ACC112 (cell line): ENCODE measurements at regions not wholly inside any gene's neighbourhood (a gene's known extent, or its start where the extent isn't known, plus 50 kb on each side); places are given as distances from the start of the nearest gene placed in this dataset.
"Not testable (repeated sequence)": the region's sequence is repeated elsewhere in the genome, so short reads cannot be mapped to it uniquely, and the experiment has no call there.

ENCODE experiments used
- H2AFZ ChIP-seq: fragments of 200-600 bp; sonication (generic); one replicate; pipeline ENCODE4 v1.6.0; 2017; ENCODE audit warnings: antibody characterized with exemption, low read length; ENCODE audit not compliant: unreplicated experiment
- H3K27ac ChIP-seq: fragments of 200-600 bp; sonication (generic); 2 replicates; pipeline ENCODE4 v1.5.1; 2014; ENCODE audit warnings: low read depth, mild to moderate bottlenecking, antibody characterized with exemption, low read length, moderate library complexity
- H3K27me3 ChIP-seq: fragments of 200-600 bp; sonication (generic); 2 replicates; pipeline ENCODE4 v1.6.1; 2014; ENCODE audit warnings: mild to moderate bottlenecking, antibody characterized with exemption, low read length, moderate library complexity, mixed read lengths; ENCODE audit not compliant: insufficient read depth
- H3K36me3 ChIP-seq: fragments of 200-600 bp; sonication (generic); 2 replicates; pipeline ENCODE4 v1.6.1; 2016; ENCODE audit warnings: mild to moderate bottlenecking, antibody characterized with exemption, low read length, moderate library complexity, mixed read lengths; ENCODE audit not compliant: insufficient read depth
- H3K4me1 ChIP-seq: fragments of 200-600 bp; sonication (generic); one replicate; pipeline ENCODE4 v1.6.1; 2016; ENCODE audit warnings: low read length, mixed read lengths; ENCODE audit not compliant: insufficient read depth, unreplicated experiment, control insufficient read depth
- H3K4me3 ChIP-seq: fragments of 200-600 bp; sonication (generic); 2 replicates; pipeline ENCODE4 v1.5.1; 2014; ENCODE audit warnings: mild to moderate bottlenecking, low read depth, low read length
- H3K79me2 ChIP-seq: fragments of 200-600 bp; sonication (generic); one replicate; pipeline ENCODE4 v1.6.0; 2016; ENCODE audit warnings: low read length; ENCODE audit not compliant: control insufficient read depth, unreplicated experiment, insufficient read depth

DNA sequence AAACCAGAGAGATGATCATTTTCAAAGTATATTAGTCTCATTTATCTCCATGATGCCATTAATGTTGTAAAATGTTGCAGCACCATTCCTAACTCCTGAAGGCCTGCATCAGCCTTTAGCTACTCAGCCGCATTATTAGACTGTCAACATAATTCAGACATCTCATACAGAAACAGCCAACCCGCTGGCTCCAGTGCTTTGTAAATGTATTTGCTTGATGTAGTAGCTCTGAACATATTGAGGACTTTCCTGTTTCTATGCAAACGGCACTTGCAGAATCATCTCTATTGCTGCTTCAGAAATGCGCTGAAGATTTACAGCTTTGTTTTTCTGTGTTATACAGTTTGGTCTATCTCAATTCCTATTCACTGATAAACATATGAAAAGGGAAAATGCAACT lies 372.2 kb downstream of the DSEL start:
- H3K36me3 ChIP-seq: no peaks in the 10 kb centered on the region
- H3K4me1 ChIP-seq: no peaks in the 10 kb centered on the region
- no peak overlapping the region for H3K4me3 ChIP-seq
- no peak overlapping the region for H3K27ac ChIP-seq
- H3K27me3 ChIP-seq: no peaks in the 10 kb centered on the region
- H3K79me2 ChIP-seq: no peaks in the 10 kb centered on the region
- no peak overlapping the region for H2AFZ ChIP-seq

DNA sequence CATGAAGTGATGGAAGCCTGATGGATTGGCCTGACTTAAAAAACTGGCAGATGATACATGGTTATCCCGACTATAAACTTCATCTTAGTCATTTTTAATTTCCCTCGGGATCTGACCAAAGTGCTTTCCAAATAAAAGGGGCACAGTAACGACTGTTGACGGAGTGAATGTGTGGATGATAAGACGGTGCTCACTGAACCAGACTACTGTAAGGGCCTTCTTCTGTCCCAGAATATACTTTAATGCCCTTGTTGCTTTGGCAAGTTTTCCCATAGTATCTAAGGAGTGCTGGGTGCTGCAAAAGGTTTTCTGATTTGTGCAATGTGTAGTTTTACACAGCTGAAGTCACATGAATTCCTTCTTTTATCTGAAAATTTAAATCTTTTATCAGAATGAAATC lies 373.5 kb downstream of the DSEL start:
- Histone ChIP-seq H3K36me3 (no peaks in the 10 kb centered on the region), H3K4me1 (no peaks in the 10 kb centered on the region), H3K27me3 (no peaks in the 10 kb centered on the region), H3K27ac (no peak overlapping the region), H3K79me2 (no peaks in the 10 kb centered on the region), H2AFZ (peak overlapping the region; percentile 45), H3K4me3 (no peak overlapping the region)

DNA sequence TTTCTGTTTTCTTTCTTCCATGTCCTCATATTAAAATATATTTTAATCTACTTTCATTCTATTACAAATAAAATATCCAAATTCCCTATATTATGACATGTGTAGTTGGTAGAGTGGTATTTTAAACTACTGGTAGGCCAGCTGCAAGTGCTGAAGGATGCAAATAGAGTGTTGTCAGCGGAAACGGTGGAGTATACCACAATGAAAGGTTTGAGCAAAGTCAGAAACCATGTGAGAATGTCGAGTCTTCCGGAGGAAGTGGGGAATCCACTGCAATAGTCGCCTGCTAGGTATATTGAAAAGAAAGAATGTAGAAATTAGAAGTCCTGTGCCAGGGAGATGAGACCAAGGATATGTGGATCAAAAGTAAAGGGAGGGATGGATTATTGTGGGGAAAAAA lies 373.9 kb downstream of the DSEL start:
- H3K27ac ChIP-seq: no peak overlapping the region
- no peaks in the 10 kb centered on the region for H3K79me2 ChIP-seq
- no peaks in the 10 kb centered on the region for H3K4me1 ChIP-seq
- H3K27me3 ChIP-seq: no peaks in the 10 kb centered on the region
- H3K4me3 ChIP-seq: no peak overlapping the region
- no peak overlapping the region for H2AFZ ChIP-seq
- H3K36me3 ChIP-seq: no peaks in the 10 kb centered on the region

DNA sequence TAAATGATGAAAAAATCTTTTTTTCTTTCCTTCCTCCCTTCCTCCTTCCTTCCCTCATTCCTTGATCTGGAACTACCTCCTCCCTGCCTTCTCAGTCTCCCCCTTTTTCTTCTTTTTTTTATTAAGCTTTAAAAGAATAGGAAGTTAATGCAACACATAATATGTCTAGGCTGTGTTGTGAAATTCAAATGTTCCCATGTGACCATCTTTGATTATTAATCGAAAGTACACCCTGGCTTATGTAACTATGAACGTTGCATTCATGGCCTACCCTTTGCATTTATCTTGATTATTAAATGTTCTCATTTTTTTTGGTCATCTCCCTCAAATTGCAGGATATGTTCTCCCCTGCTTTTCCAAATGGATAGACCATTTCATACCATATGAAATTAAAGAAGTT lies 376.0 kb downstream of the DSEL start:
- H3K4me3 ChIP-seq: no peak overlapping the region
- no peaks in the 10 kb centered on the region for H3K4me1 ChIP-seq
- no peaks in the 10 kb centered on the region for H3K36me3 ChIP-seq
- no peak overlapping the region for H2AFZ ChIP-seq
- no peaks in the 10 kb centered on the region for H3K79me2 ChIP-seq
- no peak overlapping the region for H3K27ac ChIP-seq
- H3K27me3 ChIP-seq: no peaks in the 10 kb centered on the region

DNA sequence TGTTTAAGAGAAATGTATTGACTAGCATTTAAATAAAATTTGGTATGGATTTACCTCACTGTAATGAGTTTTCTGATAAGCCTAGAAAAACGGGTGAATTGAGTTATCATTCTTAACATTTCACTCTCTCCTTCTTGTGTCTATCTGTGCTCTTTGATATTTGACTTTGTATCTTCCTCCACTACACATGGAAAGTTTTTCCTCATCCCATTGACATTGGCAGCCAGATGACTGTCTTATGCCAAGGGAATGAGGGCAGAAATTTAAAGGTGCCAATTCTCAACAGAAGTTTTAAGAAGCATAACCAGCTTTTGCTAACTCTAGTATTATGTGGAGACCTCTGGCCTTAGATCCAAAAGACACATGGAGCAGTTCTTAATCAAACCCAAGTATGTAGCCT lies 376.6 kb downstream of the DSEL start:
- no peaks in the 10 kb centered on the region for H3K36me3 ChIP-seq
- H2AFZ ChIP-seq: no peak overlapping the region
- H3K27me3 ChIP-seq: no peaks in the 10 kb centered on the region
- H3K79me2 ChIP-seq: no peaks in the 10 kb centered on the region
- no peak overlapping the region for H3K27ac ChIP-seq
- no peaks in the 10 kb centered on the region for H3K4me1 ChIP-seq
- H3K4me3 ChIP-seq: no peak overlapping the region

DNA sequence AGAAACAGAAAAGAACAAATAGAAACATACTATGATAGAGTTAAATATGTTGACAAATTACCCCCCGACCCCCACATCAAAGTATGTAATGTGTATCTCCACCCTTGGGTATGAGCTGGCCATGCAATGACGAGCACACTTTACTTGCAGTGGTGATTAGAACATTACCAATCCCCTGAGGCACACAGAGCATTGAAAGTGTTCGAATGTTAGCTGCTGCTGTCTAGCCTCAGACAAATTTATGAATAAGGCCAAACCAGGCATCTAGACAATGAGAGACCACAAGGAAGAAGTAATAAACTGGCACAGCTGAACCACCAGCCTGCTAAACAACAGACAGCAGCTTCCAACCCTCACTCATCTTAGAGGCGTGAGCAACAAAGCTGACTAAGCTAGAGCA lies 380.5 kb downstream of the DSEL start:
- H3K79me2 ChIP-seq: no peaks in the 10 kb centered on the region
- no peaks in the 10 kb centered on the region for H3K4me1 ChIP-seq
- no peak overlapping the region for H2AFZ ChIP-seq

DNA sequence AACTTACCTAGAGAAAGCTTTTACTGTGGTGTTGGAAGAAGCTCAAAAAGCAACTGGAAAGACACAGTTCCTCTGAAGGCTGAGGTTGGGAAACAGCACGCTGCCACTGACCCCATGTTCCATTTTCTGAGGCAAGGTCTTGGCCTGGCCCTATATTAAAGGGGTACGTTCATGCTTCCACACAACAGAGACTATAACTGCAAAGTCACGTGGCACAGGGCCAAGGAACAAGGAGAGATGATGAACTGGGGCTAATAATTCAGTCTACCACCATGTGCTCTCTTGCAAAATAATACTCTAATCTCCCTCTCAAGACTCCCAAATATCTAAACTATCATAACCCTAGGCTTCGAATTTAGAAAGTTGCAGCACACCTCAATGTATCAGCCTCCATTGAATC lies 381.6 kb downstream of the DSEL start:
- no peaks in the 10 kb centered on the region for H3K36me3 ChIP-seq
- H2AFZ ChIP-seq: no peak overlapping the region
- H3K4me1 ChIP-seq: no peaks in the 10 kb centered on the region
- H3K27me3 ChIP-seq: no peaks in the 10 kb centered on the region
- no peak overlapping the region for H3K4me3 ChIP-seq
- H3K27ac ChIP-seq: no peak overlapping the region
- H3K79me2 ChIP-seq: no peaks in the 10 kb centered on the region

More for the DNA sequence above, 380.5 kb downstream of the DSEL start:
- Histone ChIP-seq H3K36me3 (no peaks in the 10 kb centered on the region), H3K27me3 (no peaks in the 10 kb centered on the region), H3K4me3 (no peak overlapping the region), H3K27ac (no peak overlapping the region)

DNA sequence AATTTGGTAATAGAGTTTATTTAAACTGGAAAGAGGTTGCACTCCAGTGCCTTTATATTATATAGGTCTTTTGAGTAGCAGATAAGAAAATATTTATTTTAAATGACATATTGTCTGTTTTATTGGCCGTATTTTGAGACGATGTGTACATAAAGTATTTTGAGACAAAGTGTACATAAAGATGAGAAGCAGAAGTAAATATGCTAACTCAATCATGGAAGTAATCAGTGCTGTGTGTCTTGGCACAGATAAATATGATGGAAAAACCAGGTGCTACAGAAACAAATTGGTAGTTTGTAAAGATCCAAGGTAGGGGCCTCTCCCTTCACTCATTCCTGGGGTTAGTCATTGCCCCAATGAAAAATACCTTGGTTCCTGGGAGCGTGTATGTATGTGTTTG lies 382.9 kb downstream of the DSEL start:
- H3K27ac ChIP-seq: no peak overlapping the region
- no peak overlapping the region for H2AFZ ChIP-seq
- no peaks in the 10 kb centered on the region for H3K27me3 ChIP-seq
- no peaks in the 10 kb centered on the region for H3K36me3 ChIP-seq
- H3K4me3 ChIP-seq: no peak overlapping the region
- H3K4me1 ChIP-seq: no peaks in the 10 kb centered on the region
- H3K79me2 ChIP-seq: no peaks in the 10 kb centered on the region

DNA sequence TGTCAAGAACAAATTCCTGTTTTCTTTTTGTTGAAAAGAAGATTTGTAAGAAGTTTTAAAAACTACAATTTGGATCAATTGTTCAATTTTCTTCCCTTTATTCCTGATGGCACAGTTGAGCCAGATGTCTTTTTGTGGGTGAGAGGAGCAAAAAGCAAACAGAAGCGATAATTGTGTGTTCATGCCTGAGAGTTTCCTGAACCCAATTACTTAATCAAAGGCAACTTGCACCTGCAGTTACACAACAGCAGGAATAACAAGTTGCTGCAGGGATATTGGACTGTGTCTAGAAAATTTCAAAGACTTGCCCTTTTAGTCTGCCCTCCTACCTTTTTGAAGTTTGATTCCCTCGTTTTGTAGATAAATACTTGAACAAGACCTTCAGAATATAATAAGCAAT lies 383.6 kb downstream of the DSEL start:
- H3K36me3 ChIP-seq: no peaks in the 10 kb centered on the region
- H3K79me2 ChIP-seq: no peaks in the 10 kb centered on the region
- no peak overlapping the region for H3K27ac ChIP-seq

DNA sequence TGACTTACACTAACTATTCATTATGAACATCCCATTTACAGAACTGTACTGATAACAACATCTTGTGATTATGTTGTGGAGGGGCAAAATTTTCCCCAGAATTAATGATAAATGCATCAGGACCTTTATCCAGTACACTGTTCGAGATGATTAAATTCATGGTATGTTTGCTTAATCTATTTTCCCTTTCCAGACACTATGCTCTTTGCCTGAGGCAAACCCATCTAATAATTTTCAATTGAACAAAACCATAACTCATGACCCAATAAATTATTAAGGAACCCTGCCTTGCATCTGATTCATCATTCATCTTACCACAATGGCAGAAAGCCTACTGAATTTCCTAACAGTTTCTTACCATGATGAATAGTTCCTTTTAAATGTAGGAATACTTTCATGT lies 385.0 kb downstream of the DSEL start:
- Histone ChIP-seq H3K4me3 (no peak overlapping the region), H3K36me3 (no peaks in the 10 kb centered on the region), H3K79me2 (no peaks in the 10 kb centered on the region), H3K4me1 (no peaks in the 10 kb centered on the region), H3K27me3 (no peaks in the 10 kb centered on the region), H3K27ac (no peak overlapping the region), H2AFZ (no peak overlapping the region)

More for the DNA sequence above, 383.6 kb downstream of the DSEL start:
- Histone ChIP-seq H3K4me3 (no peak overlapping the region), H2AFZ (no peak overlapping the region), H3K27me3 (no peaks in the 10 kb centered on the region), H3K4me1 (no peaks in the 10 kb centered on the region)

DNA sequence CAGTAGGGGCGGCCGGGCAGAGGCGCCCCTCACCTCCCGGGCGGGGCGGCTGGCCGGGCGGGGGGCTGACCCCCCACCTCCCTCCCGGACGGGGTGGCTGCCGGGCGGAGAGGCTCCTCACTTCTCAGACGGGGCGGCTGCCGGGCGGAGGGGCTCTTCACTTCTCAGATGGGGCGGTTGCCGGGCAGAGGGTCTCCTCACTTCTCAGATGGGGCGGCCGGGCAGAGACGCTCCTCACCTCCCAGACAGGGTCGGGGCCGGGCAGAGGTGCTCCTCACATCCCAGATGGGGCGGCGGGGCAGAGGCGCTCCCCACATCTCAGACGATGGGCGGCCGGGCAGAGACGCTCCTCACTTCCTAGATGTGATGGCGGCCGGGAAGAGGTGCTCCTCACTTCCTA lies 389.8 kb downstream of the DSEL start:
- H3K79me2 ChIP-seq, H3K27me3 ChIP-seq, H3K4me1 ChIP-seq, H3K36me3 ChIP-seq, H3K27ac ChIP-seq, H2AFZ ChIP-seq, H3K4me3 ChIP-seq: not testable (repeated sequence)

DNA sequence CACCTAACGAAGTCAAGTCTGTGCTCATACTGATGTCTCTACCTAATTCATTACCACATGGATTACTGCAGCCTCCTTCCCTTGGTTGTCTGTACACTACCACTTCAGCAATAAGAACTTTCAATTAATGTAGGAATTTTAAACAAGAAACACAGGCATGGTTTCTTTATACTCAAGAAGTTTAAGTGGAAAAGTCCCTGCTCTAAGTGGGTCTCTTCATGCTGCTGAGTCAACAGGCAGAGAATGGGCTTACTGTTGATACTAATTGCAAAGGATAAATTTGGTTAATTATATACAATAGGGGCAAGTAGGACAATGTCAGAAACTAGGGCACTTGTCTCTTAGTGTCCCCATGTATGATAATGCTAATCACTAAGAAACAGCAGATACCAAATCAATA lies 392.6 kb downstream of the DSEL start:
- no peak overlapping the region for H3K27ac ChIP-seq
- no peaks in the 10 kb centered on the region for H3K79me2 ChIP-seq
- H3K4me1 ChIP-seq: no peaks in the 10 kb centered on the region
- no peak overlapping the region for H2AFZ ChIP-seq
- H3K27me3 ChIP-seq: no peaks in the 10 kb centered on the region
- no peak overlapping the region for H3K4me3 ChIP-seq
- no peaks in the 10 kb centered on the region for H3K36me3 ChIP-seq
